Cerebellar nuclear complex (tissue), 1 donor: ENCODE measurements at regions not wholly inside any gene's neighbourhood (a gene's known extent, or its start where the extent isn't known, plus 50 kb on each side); places are given as distances from the start of the nearest gene placed in this dataset.

Experiments
- DNase-seq, 2 experiments: peaks; one replicate each; lab custom pipeline; 2025; lab: John Stamatoyannopoulos, UW

DNA sequence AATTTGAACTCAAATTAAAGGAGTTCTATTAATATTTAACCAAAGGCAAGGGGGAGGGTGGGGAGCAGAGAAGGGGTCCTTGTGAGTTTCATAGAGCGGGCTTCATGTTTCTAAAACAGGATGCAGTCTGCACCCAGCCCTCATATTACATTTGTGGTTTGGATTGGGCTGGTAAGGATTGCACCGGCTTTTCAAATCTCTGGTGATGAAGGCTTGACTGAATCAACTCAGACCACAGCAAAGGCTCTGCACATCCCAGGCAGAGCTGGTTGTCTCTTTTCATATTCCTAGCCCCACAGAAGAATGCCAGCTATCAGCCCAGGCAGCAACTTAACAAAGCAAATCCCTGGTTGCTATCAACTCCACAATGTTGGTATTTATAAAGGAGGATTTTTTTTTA is 1221.4 kb downstream of the VRK1 start:
- DNase-seq: no peak

DNA sequence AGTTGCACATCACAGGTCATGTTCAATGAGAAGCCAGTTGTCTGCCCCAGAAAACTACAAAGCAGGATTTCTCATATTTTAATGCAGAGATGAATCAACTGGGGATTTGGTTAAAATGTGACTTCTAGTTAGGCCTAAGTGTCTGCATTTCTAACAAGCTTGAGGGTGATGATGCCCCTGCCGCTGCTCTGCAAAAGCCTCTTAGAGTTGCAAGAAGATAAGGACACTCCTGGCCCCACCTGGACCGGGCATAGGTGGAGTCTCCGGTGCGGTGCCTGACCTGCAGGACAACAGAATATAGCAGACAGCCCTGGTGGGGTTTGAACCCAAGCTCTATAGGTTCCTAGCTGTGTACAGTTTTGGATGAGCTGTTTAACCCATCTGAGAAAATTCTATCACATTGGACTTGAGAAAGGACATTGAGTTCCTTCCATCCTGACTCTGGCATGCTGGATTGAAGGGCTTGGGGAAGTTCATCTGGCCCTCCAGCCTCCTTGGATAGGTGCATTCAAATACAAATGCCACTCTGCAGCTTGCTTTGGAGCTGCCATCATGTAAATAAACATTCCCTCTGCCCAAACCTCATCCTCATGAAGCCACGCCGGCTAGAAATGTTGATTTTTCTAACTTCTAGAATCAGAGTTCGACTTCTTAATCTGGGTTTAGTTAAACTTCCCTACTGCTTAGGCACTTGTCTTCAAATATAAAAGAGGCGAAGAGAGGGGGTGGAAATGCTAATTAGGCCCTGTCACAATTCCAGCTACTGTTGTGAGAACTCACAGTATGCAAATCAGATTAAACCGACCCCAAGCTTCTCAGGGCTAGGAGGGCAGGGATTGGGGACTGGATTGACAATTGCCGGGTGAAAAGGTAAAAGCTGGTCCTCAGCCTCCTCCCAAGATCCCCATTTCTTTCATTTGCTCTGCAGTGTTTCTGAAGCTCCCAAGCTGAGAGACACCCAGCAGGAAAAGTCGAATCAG is 1225.6 kb downstream of the VRK1 start:
- no peak for DNase-seq

GRCh38 chr14:98028162-98028561 is 1231.0 kb downstream of the VRK1 start:
- no peak for DNase-seq

- DNase-seq: no peak
Measured at GRCh38 chr14:98035396-98035795, 1236.6 kb downstream of the BCL11B start.

GRCh38 chr14:98037831-98038230 is 1234.2 kb downstream of the BCL11B start:
- no peak for DNase-seq

GRCh38 chr14:98056946-98057345 is 1215.1 kb downstream of the BCL11B start:
- no peak for DNase-seq

DNA sequence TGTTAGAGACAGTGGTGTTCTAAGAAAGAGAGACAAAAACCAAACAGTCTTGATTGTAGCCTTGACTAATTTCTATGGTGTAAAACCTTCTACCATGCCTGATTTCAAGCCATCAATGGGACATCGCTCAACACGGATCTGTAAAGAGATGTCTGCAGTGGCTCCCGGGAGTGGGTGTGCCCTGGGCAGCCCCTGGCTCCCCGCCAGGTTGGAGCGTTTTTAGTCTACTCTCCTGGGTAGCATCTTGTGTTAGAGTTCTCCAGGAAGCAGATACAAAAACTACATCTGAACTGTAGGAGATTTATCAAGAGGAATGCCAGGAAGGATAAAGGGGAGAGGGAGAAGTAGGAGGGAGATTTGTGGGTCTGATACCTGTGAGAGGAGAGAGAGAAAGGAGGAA is 1212.9 kb downstream of the BCL11B start:
- DNase-seq: no peak

DNA sequence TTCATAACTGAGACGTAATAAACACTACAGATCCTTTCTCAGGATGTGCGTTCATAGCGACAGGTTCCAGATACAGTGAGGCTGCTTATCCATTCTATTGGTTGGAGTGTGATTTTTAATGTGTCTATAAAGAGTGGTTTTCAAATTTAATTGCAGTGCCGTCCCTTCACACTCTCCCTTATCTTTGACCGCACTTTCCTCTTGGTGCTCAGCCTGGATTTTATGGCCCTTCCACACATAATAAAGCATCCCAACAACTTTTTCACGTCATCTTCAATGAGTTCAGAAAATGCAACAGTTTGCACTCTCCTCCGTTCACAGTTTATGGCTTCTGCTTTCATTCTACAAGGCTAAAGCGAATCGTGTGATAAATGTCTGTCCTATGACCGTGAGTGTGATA is 1209.9 kb downstream of the BCL11B start:
- DNase-seq: no peak

DNA sequence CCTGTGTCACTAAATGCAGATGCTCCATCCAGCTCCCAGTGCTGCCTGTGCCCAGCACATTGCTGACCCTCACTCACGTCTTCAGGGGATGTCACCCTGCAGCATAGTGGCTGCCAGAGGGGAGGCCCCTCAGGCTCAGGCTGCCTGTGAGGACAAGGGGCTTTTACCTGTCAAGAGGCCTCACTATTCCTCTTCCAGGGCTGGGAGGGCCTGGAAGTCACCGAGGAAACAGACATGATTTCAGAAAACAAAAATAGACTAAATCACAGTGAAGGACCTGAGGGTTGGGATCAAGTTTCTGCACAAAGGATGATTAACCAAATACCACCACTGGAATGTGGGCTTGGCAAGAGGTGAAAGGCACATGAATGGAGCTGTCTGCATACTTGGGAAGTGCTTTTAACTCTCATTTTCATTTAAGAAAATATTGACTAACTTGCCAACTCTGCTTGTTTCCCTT is 1202.3 kb downstream of the BCL11B start:
- DNase-seq: no peak

GRCh38 chr14:98070536-98070935 is 1201.5 kb downstream of the BCL11B start:
- no peak for DNase-seq

DNA sequence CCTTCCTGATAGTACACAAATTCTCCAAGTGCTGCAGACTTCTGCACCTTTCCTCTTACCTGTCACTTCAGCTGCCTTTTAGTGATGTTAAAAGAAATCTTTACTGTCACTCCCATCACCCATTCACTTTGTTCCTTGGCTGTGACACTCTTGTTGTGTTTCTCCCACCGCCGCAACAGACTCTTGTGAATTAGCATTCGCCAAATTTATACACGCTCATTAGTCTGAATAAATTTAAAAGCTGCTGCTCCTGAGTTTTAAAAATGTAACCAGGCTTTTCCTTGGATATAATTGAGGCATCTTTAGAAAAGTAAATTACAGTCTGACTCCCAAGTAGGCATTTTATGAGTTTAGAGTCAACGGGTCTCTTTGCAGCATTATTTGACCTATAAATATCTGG is 1197.9 kb downstream of the BCL11B start:
- DNase-seq: no peak

GRCh38 chr14:98077176-98077575 is 1194.8 kb downstream of the BCL11B start:
- no peak for DNase-seq

GRCh38 chr14:98082833-98083232 is 1189.2 kb downstream of the BCL11B start:
- no peak for DNase-seq

GRCh38 chr14:98085751-98086150 is 1186.2 kb downstream of the BCL11B start:
- no peak for DNase-seq

- DNase-seq: no peak
Measured at GRCh38 chr14:98093111-98093510, 1178.9 kb downstream of the BCL11B start.

- DNase-seq: no peak
Measured at GRCh38 chr14:98099527-98099926, 1172.5 kb downstream of the BCL11B start.

DNA sequence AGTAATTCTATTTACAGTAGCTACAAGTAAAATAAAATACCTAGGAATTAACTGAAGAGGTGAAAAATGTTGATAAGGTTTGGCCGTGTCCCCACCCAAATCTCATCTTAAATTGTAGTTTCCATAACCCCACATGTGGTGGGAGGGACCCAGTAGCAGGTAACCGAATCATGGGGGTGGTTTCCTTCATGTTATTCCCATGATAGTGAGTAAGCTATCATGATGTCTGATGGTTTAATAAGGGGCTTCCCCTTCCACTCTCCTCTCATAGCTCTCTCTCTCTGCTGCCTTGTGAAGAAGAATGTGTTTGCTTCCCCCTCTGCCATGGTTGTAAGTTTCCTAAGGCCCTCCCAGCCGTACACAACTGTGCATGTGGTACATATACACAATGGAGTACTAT is 1170.7 kb downstream of the BCL11B start:
- no peak for DNase-seq

DNA sequence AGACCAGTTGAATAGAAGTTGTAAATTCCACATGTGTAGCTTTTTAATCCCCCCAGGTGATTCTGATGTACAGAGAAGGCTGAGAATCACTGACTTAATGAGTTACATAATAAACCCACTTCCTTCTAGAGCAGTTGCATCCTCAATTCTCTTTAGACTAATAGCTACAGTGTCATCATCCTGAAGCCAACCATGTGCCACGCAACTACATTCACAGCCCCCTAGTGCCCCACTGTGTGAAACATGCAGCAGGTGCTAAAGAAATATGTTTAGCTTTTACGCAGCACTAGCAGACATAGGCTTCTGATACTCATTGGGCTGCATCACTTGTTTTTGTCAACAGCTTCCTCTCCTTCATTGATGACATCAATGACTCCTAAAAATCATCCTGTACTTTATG is 1168.3 kb downstream of the BCL11B start:
- no peak for DNase-seq

GRCh38 chr14:98109326-98109725 is 1162.7 kb downstream of the BCL11B start:
- no peak for DNase-seq

- no peak for DNase-seq
Measured at GRCh38 chr14:98112194-98112780, 1159.7 kb downstream of the BCL11B start.

- no peak for DNase-seq
Measured at GRCh38 chr14:98114122-98114895, 1157.7 kb downstream of the BCL11B start.

DNA sequence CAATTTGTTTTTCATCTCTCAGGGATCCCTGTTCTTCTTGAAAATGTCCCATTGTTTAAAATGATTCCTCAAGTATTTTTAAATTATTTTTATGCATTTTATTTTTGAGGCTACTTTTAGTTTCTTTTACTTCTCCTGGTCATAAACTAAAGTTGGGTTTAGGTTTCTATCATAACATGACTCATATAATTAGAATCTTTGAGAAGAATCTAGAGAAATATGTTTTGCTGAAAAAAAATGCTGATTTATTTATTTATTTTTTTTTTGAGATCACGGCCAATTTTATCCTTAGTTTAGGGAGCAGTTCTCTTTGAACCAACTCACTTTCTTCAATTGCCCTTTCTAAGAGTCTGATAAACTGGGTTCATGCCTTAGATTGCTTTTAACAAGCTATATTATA is 1157.1 kb downstream of the BCL11B start:
- no peak for DNase-seq

DNA sequence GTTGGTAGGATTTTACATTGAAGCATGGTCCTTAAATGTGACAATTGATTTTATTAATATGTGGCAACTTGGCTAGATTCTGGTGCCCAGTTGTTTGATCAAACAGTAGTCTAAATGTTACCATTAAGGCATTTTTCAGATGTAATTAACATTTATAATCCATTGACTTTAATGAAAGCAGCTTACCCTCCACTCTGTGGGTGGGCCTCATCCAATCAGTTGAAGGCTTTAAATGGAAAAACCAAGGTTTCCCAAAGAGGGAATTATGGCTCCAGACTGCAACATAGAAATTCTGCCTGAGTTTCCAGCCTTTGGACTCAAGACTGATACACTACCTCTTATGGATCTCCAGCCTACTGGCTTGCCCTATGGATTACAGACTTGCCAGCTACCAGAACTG is 1153.2 kb downstream of the BCL11B start:
- DNase-seq: no peak
